Adrenal gland (tissue), 5 donors: ENCODE measurements at regions not wholly inside any gene's neighbourhood (a gene's known extent, or its start where the extent isn't known, plus 50 kb on each side); places are given as distances from the start of the nearest gene placed in this dataset.

ENCODE experiments used
- POLR2A ChIP-seq, 2 donors: fragments of 450-650 bp; IDR thresholded peaks; one replicate each; pipeline ENCODE4 v1.6.1; 2017; ENCODE audit warnings: antibody characterized with exemption in 2 of 2, mild to moderate bottlenecking in 2 of 2, moderate library complexity in 1 of 2
- TF ChIP-seq, protein P1 (sequence below), 6 experiments: fragments of 450-650 bp in 4 of 6; fragments of 200-600 bp in 2 of 6; sonication (generic) in 1 of 6; IDR thresholded peaks; 1 replicate in 5 of 6; 2 replicates in 1 of 6; pipeline versions ENCODE4 v1.5.1 to v1.8.0; 2016 to 2021; ENCODE audit warnings: antibody characterized with exemption in 6 of 6, mild to moderate bottlenecking in 2 of 6, moderate library complexity in 1 of 6
- donor health status: DM: no; HTN: no; CAD: no.

DNA sequence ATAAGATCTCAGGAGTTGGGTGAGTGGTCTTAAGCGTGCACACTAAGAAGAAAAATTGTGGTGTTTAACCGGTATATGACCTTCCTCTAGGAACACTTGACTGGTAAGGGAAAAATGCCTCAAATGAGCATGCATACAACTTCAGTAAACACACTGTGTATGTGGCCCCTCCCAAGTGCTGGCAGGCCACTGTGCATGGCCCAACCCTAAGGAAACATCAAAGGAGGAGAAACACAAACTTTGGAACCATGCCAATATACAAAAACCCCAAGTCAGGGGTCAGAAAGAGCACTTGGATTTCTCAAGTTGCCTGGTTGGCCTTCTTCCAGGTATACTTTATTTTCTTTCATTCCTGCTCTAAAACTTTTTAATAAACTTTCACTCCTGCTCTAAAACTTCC, 308.9 kb upstream of the LRRTM4 start:
- TF ChIP-seq, protein P1, sequence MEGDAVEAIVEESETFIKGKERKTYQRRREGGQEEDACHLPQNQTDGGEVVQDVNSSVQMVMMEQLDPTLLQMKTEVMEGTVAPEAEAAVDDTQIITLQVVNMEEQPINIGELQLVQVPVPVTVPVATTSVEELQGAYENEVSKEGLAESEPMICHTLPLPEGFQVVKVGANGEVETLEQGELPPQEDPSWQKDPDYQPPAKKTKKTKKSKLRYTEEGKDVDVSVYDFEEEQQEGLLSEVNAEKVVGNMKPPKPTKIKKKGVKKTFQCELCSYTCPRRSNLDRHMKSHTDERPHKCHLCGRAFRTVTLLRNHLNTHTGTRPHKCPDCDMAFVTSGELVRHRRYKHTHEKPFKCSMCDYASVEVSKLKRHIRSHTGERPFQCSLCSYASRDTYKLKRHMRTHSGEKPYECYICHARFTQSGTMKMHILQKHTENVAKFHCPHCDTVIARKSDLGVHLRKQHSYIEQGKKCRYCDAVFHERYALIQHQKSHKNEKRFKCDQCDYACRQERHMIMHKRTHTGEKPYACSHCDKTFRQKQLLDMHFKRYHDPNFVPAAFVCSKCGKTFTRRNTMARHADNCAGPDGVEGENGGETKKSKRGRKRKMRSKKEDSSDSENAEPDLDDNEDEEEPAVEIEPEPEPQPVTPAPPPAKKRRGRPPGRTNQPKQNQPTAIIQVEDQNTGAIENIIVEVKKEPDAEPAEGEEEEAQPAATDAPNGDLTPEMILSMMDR (IDR thresholded peaks at IDR 0.05), result no peak
- no peak for TF ChIP-seq POLR2A (IDR thresholded peaks at IDR 0.05)
